ENCODE measurements at regions not wholly inside any gene's neighbourhood (a gene's known extent, or its start where the extent isn't known, plus 50 kb on each side); places are given as distances from the start of the nearest gene placed in this dataset.

- TF ChIP-seq, protein P1, sequence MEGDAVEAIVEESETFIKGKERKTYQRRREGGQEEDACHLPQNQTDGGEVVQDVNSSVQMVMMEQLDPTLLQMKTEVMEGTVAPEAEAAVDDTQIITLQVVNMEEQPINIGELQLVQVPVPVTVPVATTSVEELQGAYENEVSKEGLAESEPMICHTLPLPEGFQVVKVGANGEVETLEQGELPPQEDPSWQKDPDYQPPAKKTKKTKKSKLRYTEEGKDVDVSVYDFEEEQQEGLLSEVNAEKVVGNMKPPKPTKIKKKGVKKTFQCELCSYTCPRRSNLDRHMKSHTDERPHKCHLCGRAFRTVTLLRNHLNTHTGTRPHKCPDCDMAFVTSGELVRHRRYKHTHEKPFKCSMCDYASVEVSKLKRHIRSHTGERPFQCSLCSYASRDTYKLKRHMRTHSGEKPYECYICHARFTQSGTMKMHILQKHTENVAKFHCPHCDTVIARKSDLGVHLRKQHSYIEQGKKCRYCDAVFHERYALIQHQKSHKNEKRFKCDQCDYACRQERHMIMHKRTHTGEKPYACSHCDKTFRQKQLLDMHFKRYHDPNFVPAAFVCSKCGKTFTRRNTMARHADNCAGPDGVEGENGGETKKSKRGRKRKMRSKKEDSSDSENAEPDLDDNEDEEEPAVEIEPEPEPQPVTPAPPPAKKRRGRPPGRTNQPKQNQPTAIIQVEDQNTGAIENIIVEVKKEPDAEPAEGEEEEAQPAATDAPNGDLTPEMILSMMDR (IDR thresholded peaks at IDR 0.05): no peak
- TF ChIP-seq POLR2A (IDR thresholded peaks at IDR 0.05): no peak
These were observed 1447.3 kb upstream of the ACO1 start for GRCh38 chr9:30937106-30937505.

All from prostate gland (tissue), 2 donors.